KMS-11 (cell line): ENCODE measurements at regions not wholly inside any gene's neighbourhood (a gene's known extent, or its start where the extent isn't known, plus 50 kb on each side); places are given as distances from the start of the nearest gene placed in this dataset.

Experiments used
- H2AFZ ChIP-seq: fragments of 200-600 bp; sonication (generic); 2 replicates; pipeline ENCODE4 v1.6.1; 2016; ENCODE audit warnings: antibody characterized with exemption, mixed run types, low read depth
- H3K27ac ChIP-seq: fragments of 200-600 bp; sonication (generic); 2 replicates; pipeline ENCODE4 v1.6.1; 2016; ENCODE audit warnings: mild to moderate bottlenecking, mixed run types
- H3K27me3 ChIP-seq: fragments of 200-600 bp; sonication (generic); 2 replicates; pipeline ENCODE4 v1.6.1; 2017; ENCODE audit warnings: mild to moderate bottlenecking, low read depth, mixed run types, moderate library complexity; ENCODE audit not compliant: insufficient read depth
- H3K36me3 ChIP-seq: fragments of 200-600 bp; sonication (generic); 2 replicates; pipeline ENCODE4 v1.6.1; 2017; ENCODE audit warnings: mild to moderate bottlenecking, mixed run types; ENCODE audit not compliant: insufficient read depth
- H3K4me1 ChIP-seq: fragments of 200-600 bp; sonication (generic); 2 replicates; pipeline ENCODE4 v1.6.1; 2016; ENCODE audit warnings: mild to moderate bottlenecking, low read depth, mixed run types; ENCODE audit not compliant: poor library complexity, severe bottlenecking
- H3K4me2 ChIP-seq: fragments of 200-600 bp; sonication (generic); 2 replicates; pipeline ENCODE4 v1.7.0; 2016; ENCODE audit warnings: mild to moderate bottlenecking, mixed run types
- H3K4me3 ChIP-seq: fragments of 200-600 bp; sonication (generic); IDR thresholded peaks from 2 replicates; pipeline ENCODE4 v1.6.1; 2017; ENCODE audit warnings: low read depth, low read length, mixed read lengths; ENCODE audit not compliant: insufficient read depth
- H3K79me2 ChIP-seq: fragments of 200-600 bp; sonication (generic); 2 replicates; pipeline ENCODE4 v1.6.1; 2016; ENCODE audit warnings: low read depth, mixed run types; ENCODE audit not compliant: insufficient read depth
- H3K9ac ChIP-seq: fragments of 200-600 bp; sonication (generic); 2 replicates; pipeline ENCODE4 v1.6.1; 2016; ENCODE audit warnings: mild to moderate bottlenecking, mixed run types
- H4K20me1 ChIP-seq: fragments of 200-600 bp; sonication (generic); 2 replicates; pipeline ENCODE4 v1.6.1; 2016; ENCODE audit warnings: mild to moderate bottlenecking, mixed run types; ENCODE audit not compliant: insufficient read depth
- TF ChIP-seq, protein P1 (sequence below): fragments of 200-600 bp; sonication (generic); conservative IDR thresholded peaks from 2 replicates; pipeline ENCODE4 v1.6.1; 2017; ENCODE audit warnings: low read depth, mild to moderate bottlenecking, antibody characterized with exemption, low read length, moderate library complexity, mixed read lengths

DNA sequence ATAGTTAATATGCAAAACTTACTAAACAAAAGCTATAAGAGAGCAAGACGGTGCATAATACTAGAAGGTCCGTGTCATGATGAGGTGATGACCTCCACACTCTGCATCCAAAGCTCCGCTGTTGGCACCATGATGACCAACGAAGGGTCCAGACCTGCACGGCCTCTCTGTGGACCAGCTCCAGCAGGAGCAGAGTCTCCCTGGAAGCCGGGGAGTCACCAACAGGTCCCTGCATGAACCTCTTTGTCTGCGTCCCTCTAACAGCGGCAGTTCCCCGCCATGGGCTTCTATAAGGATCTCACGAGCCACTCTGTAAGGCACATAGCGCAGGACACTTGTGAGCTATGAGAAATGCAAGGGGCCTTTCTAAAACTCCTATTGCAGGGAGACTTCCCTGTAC, 517.3 kb downstream of the BRD1 start:
- Histone ChIP-seq H3K27ac (no peak overlapping the region), H3K36me3 (no peaks in the 10 kb centered on the region), H3K9ac (no peak overlapping the region), H3K27me3 (no peaks in the 10 kb centered on the region), H3K79me2 (no peaks in the 10 kb centered on the region), H3K4me2 (no peak overlapping the region), H2AFZ (no peak overlapping the region), H3K4me1 (no peaks in the 10 kb centered on the region), H3K4me3 (no peak overlapping the region), H4K20me1 (no peaks in the 10 kb centered on the region)
- TF ChIP-seq, protein P1, sequence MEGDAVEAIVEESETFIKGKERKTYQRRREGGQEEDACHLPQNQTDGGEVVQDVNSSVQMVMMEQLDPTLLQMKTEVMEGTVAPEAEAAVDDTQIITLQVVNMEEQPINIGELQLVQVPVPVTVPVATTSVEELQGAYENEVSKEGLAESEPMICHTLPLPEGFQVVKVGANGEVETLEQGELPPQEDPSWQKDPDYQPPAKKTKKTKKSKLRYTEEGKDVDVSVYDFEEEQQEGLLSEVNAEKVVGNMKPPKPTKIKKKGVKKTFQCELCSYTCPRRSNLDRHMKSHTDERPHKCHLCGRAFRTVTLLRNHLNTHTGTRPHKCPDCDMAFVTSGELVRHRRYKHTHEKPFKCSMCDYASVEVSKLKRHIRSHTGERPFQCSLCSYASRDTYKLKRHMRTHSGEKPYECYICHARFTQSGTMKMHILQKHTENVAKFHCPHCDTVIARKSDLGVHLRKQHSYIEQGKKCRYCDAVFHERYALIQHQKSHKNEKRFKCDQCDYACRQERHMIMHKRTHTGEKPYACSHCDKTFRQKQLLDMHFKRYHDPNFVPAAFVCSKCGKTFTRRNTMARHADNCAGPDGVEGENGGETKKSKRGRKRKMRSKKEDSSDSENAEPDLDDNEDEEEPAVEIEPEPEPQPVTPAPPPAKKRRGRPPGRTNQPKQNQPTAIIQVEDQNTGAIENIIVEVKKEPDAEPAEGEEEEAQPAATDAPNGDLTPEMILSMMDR = no peak

DNA sequence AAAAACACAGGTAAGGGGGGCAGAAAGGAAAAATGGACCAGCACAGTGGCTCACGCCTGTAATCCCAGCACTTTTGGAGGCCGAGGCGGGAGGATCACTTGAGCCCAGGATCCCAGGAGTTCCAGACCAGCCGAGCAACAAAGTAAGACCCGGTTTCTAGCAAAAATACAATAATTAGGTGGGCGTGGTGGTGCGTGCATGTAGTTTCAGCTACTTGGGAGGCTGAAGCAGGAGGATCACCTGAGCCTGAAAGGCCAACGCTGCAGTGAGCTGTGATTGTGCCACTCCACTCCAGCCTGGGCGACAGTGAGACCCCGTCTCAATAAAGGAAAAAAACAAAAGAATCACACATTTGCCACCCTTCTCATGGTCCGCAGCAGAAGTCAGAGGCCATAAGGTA, 519.4 kb downstream of the BRD1 start:
- TF ChIP-seq, protein P1 = no peak
- Histone ChIP-seq H3K79me2 (no peaks in the 10 kb centered on the region), H3K27ac (no peak overlapping the region), H2AFZ (no peak overlapping the region), H3K36me3 (no peaks in the 10 kb centered on the region), H3K9ac (no peak overlapping the region), H3K4me1 (no peaks in the 10 kb centered on the region), H4K20me1 (no peaks in the 10 kb centered on the region), H3K4me3 (no peak overlapping the region), H3K27me3 (no peaks in the 10 kb centered on the region), H3K4me2 (no peak overlapping the region)

DNA sequence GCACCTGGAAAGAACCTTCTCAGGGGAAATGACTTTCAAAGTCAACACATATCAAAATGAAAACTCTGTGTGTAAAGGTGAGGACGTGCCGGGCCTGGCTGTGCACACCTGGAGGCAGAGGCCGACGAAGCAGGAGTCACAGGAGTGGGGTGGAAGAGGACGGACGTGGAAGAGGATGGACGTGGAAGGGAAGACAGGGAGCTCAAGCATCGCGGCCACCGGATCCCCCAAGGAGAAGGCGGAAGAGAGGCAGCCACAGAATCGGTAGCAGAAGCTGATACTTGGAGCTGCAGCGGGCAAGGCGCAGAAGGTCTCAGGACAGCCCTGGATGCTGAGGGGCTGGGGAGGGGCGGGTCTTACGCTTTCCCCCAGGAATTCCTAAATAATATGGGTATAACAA, 519.8 kb downstream of the BRD1 start:
- Histone ChIP-seq H3K36me3 (no peaks in the 10 kb centered on the region), H3K4me2 (no peak overlapping the region), H3K27me3 (no peaks in the 10 kb centered on the region), H3K79me2 (no peaks in the 10 kb centered on the region), H3K4me1 (no peaks in the 10 kb centered on the region), H3K4me3 (no peak overlapping the region), H2AFZ (no peak overlapping the region), H3K9ac (no peak overlapping the region), H4K20me1 (no peaks in the 10 kb centered on the region), H3K27ac (no peak overlapping the region)
- TF ChIP-seq, protein P1 = no peak

DNA sequence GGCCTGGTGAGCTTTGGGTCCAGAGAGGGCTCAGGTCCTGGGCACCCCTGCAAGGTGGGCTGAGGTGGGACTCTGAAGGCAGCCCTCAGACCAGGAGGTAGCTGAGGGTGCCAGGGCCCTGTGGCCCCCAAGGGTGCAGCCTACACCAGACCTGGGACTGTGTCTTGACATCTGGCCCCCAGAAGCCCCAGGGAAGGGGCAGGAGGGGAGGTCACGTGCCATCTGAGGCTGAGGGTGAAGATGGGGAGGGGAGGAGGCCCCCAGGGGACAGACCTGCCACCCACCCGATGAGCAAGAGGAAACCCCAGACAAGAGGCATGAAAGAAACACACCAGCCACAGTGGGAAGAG, 520.2 kb downstream of the BRD1 start:
- Histone ChIP-seq H3K4me3 (no peak overlapping the region), H3K4me1 (no peaks in the 10 kb centered on the region), H3K36me3 (no peaks in the 10 kb centered on the region), H4K20me1 (no peaks in the 10 kb centered on the region), H3K4me2 (no peak overlapping the region), H3K79me2 (no peaks in the 10 kb centered on the region), H3K27me3 (no peaks in the 10 kb centered on the region), H3K27ac (no peak overlapping the region), H2AFZ (no peak overlapping the region), H3K9ac (no peak overlapping the region)
- TF ChIP-seq, protein P1 = no peak
